IgD-negative memory B cell (primary cell): ENCODE measurements at regions not wholly inside any gene's neighbourhood (a gene's known extent, or its start where the extent isn't known, plus 50 kb on each side); places are given as distances from the start of the nearest gene placed in this dataset.

Source experiments
- H3K27ac Mint-ChIP-seq, 3 donors: one replicate each; pipeline ENCODE4 v1.8.0; 2020 to 2022; ENCODE audit warnings: mild to moderate bottlenecking in 3 of 3, mixed read lengths in 3 of 3, moderate library complexity in 1 of 3
- H3K27me3 Mint-ChIP-seq: one replicate; pipeline ENCODE4 v1.8.0; 2021; ENCODE audit warnings: mixed read lengths
- H3K36me3 Mint-ChIP-seq: one replicate; pipeline ENCODE4 v1.8.0; 2020; ENCODE audit warnings: mild to moderate bottlenecking, mixed read lengths
- H3K4me1 Mint-ChIP-seq, 3 donors: one replicate each; pipeline ENCODE4 v1.8.0; 2020 to 2022; ENCODE audit warnings: mixed read lengths in 3 of 3, mild to moderate bottlenecking in 1 of 3
- H3K4me3 Mint-ChIP-seq, 4 donors: one replicate each; pipeline ENCODE4 v1.8.0; 2020 to 2022; ENCODE audit warnings: mild to moderate bottlenecking in 4 of 4, mixed read lengths in 4 of 4, moderate library complexity in 3 of 4
- H3K9me3 Mint-ChIP-seq, 3 donors: one replicate each; pipeline ENCODE4 v1.8.0; 2020 to 2021; ENCODE audit warnings: mixed read lengths in 3 of 3, mild to moderate bottlenecking in 1 of 3

GRCh38 chr10:121415063-121415399 lies 183.2 kb downstream of the FGFR2 start:
- H3K4me1 Mint-ChIP-seq: no peaks in the 10 kb centered on the region
- H3K4me3 Mint-ChIP-seq: no peak overlapping the region
- H3K36me3 Mint-ChIP-seq: no peaks in the 10 kb centered on the region
- H3K9me3 Mint-ChIP-seq: peaks cover 0 to 3% (median 1%) of the 10 kb centered on the region in 3 donors
- H3K27ac Mint-ChIP-seq: no peak overlapping the region
- H3K27me3 Mint-ChIP-seq: peaks cover 2% of the 10 kb centered on the region

GRCh38 chr10:121416071-121416470 lies 182.2 kb downstream of the FGFR2 start:
- Mint-ChIP-seq H3K4me3 (no peak overlapping the region), H3K9me3 (no peaks in the 10 kb centered on the region), H3K27me3 (no peaks in the 10 kb centered on the region), H3K27ac (no peak overlapping the region), H3K4me1 (no peaks in the 10 kb centered on the region), H3K36me3 (no peaks in the 10 kb centered on the region)

- H3K27me3 Mint-ChIP-seq: peaks cover 2% of the 10 kb centered on the region
- H3K36me3 Mint-ChIP-seq: no peaks in the 10 kb centered on the region
- no peak overlapping the region for H3K27ac Mint-ChIP-seq
- no peak overlapping the region for H3K4me3 Mint-ChIP-seq
- no peaks in the 10 kb centered on the region for H3K4me1 Mint-ChIP-seq
- H3K9me3 Mint-ChIP-seq: no peaks in the 10 kb centered on the region
Observed at GRCh38 chr10:121417298-121417697, 180.9 kb downstream of the FGFR2 start.

GRCh38 chr10:121418126-121418777 lies 180.0 kb downstream of the FGFR2 start:
- Mint-ChIP-seq H3K4me1 (no peaks in the 10 kb centered on the region), H3K27ac (no peak overlapping the region), H3K4me3 (no peak overlapping the region), H3K9me3 (no peaks in the 10 kb centered on the region), H3K27me3 (peaks cover 2% of the 10 kb centered on the region), H3K36me3 (no peaks in the 10 kb centered on the region)

- H3K36me3 Mint-ChIP-seq: no peaks in the 10 kb centered on the region
- no peak overlapping the region for H3K27ac Mint-ChIP-seq
- no peak overlapping the region for H3K4me3 Mint-ChIP-seq
- H3K9me3 Mint-ChIP-seq: peaks cover 0 to 4% (median 0%) of the 10 kb centered on the region in 3 donors
- H3K27me3 Mint-ChIP-seq: peaks cover 2% of the 10 kb centered on the region
- H3K4me1 Mint-ChIP-seq: no peaks in the 10 kb centered on the region
Observed at GRCh38 chr10:121420006-121420405, 178.2 kb downstream of the FGFR2 start.

GRCh38 chr10:121422096-121422495 lies 176.1 kb downstream of the FGFR2 start:
- Mint-ChIP-seq H3K4me1 (no peaks in the 10 kb centered on the region), H3K9me3 (peaks cover 0 to 4% (median 0%) of the 10 kb centered on the region in 3 donors), H3K36me3 (no peaks in the 10 kb centered on the region), H3K27me3 (peaks cover 2% of the 10 kb centered on the region), H3K4me3 (no peak overlapping the region), H3K27ac (no peak overlapping the region)

GRCh38 chr10:121425623-121426022 lies 172.6 kb downstream of the FGFR2 start:
- Mint-ChIP-seq H3K36me3 (no peaks in the 10 kb centered on the region), H3K4me3 (no peak overlapping the region), H3K27ac (no peak overlapping the region), H3K9me3 (peaks cover 0 to 6% (median 1%) of the 10 kb centered on the region in 3 donors), H3K4me1 (no peaks in the 10 kb centered on the region), H3K27me3 (peaks cover 2% of the 10 kb centered on the region)

GRCh38 chr10:121426307-121426706 lies 171.9 kb downstream of the FGFR2 start:
- no peaks in the 10 kb centered on the region for H3K4me1 Mint-ChIP-seq
- H3K27ac Mint-ChIP-seq: no peak overlapping the region
- H3K36me3 Mint-ChIP-seq: no peaks in the 10 kb centered on the region
- peaks cover 0 to 11% (median 1%) of the 10 kb centered on the region in 3 donors for H3K9me3 Mint-ChIP-seq
- H3K4me3 Mint-ChIP-seq: no peak overlapping the region
- H3K27me3 Mint-ChIP-seq: peaks cover 2% of the 10 kb centered on the region
